Upper lobe of left lung (tissue), 6 donors: ENCODE measurements at regions not wholly inside any gene's neighbourhood (a gene's known extent, or its start where the extent isn't known, plus 50 kb on each side); places are given as distances from the start of the nearest gene placed in this dataset.

Source experiments
- ATAC-seq, 2 donors: fragments of 200-7000 bp; cut with Tn5 transposase; one replicate each; pipeline ENCODE4 v1.9.1; 2022; ENCODE audit warnings: mild to moderate bottlenecking in 2 of 2, moderate library complexity in 2 of 2; ENCODE audit not compliant: low FRiP score in 2 of 2
- DNase-seq, 2 donors: peaks; one replicate each; pipeline ENCODE4 v3.0.0-alpha.2; 2019 to 2020
- H3K27ac ChIP-seq, 4 donors: fragments of 200-600 bp; sonication (generic); one replicate each; pipeline ENCODE4 v1.5.1; 2016 to 2019
- H3K27me3 ChIP-seq, 4 donors: fragments of 200-600 bp; sonication (generic); one replicate each; pipeline ENCODE4 v1.5.1; 2017 to 2019
- H3K36me3 ChIP-seq, 4 donors: fragments of 200-600 bp; sonication (generic); one replicate each; pipeline ENCODE4 v1.5.1; 2016 to 2019
- H3K4me1 ChIP-seq, 4 donors: fragments of 200-600 bp; sonication (generic); one replicate each; pipeline ENCODE4 v1.5.1; 2018 to 2019
- H3K4me3 ChIP-seq, 4 donors: fragments of 200-600 bp; sonication (generic); one replicate each; pipeline ENCODE4 v1.5.1; 2017 to 2019; ENCODE audit warnings: mild to moderate bottlenecking in 2 of 4, moderate library complexity in 1 of 4
- H3K9me3 ChIP-seq, 4 donors: fragments of 200-600 bp; sonication (generic); one replicate each; pipeline ENCODE4 v1.5.1; 2018 to 2019
- EP300 ChIP-seq, 4 donors: sonication (generic); formaldehyde crosslinking; IDR thresholded peaks; one replicate each; pipeline ENCODE4 v1.5.1; 2017; ENCODE audit warnings: antibody characterized with exemption in 4 of 4, control low read depth in 2 of 4
- POLR2A ChIP-seq, 4 donors: fragments of 450-650 bp; IDR thresholded peaks; one replicate each; pipeline ENCODE4 v1.5.1; 2016 to 2017; ENCODE audit warnings: antibody characterized with exemption in 4 of 4, mild to moderate bottlenecking in 2 of 4
- POLR2AphosphoS5 ChIP-seq, 2 donors: sonication (generic); formaldehyde crosslinking; IDR thresholded peaks; one replicate each; pipeline ENCODE4 v1.5.1; 2017; ENCODE audit warnings: antibody characterized with exemption in 2 of 2
- WGBS, 2 donors: methylation state at CpG; one replicate each; pipeline ENCODE4 v1.1.5; 2017 to 2018; 5-methylcytosine and 5-hydroxymethylcytosine counted together
- TF ChIP-seq, protein P1 (sequence below), 6 experiments: fragments of 450-650 bp in 4 of 6; fragments of 200-600 bp in 2 of 6; sonication (generic) in 2 of 6; IDR thresholded peaks; one replicate each; pipeline ENCODE4 v1.5.1; 2016 to 2019; ENCODE audit warnings: antibody characterized with exemption in 6 of 6
- donor health status: DM: no; HTN: no; CAD: no; lungs with moderate emphysema.
- donor health status: DM: no; HTN: yes; CAD: no; lungs with severe emphysema.

DNA sequence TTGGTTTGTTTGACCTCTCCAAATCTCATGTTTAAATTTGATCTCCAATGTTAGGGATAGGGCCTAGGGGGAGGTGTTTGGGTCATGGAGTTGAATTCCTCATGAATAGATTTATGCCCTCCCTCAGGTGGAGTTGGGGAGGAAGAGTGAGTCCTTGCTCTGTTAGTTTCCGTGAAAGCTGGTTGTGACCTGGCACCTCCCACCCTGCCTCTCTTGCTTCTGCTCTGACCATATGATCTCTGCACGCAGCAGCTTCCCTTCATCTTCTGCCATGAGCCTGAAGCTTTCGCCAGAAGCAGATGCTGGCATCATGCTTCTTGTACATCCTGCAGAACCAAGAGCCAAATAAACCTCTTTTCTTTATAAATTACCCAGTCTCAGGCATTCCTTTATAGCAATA is 231.6 kb upstream of the ERBB4 start:
- H3K36me3 ChIP-seq, result no peaks in the 10 kb centered on the region
- H3K27me3 ChIP-seq, result no peaks in the 10 kb centered on the region
- TF ChIP-seq, protein P1, sequence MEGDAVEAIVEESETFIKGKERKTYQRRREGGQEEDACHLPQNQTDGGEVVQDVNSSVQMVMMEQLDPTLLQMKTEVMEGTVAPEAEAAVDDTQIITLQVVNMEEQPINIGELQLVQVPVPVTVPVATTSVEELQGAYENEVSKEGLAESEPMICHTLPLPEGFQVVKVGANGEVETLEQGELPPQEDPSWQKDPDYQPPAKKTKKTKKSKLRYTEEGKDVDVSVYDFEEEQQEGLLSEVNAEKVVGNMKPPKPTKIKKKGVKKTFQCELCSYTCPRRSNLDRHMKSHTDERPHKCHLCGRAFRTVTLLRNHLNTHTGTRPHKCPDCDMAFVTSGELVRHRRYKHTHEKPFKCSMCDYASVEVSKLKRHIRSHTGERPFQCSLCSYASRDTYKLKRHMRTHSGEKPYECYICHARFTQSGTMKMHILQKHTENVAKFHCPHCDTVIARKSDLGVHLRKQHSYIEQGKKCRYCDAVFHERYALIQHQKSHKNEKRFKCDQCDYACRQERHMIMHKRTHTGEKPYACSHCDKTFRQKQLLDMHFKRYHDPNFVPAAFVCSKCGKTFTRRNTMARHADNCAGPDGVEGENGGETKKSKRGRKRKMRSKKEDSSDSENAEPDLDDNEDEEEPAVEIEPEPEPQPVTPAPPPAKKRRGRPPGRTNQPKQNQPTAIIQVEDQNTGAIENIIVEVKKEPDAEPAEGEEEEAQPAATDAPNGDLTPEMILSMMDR (IDR thresholded peaks at IDR 0.05), result no peak
- TF ChIP-seq EP300 (IDR thresholded peaks at IDR 0.05) (no peak), POLR2AphosphoS5 (IDR thresholded peaks at IDR 0.05) (no peak)
- no peak for DNase-seq
- no peak overlapping the region for H3K27ac ChIP-seq
- no peaks in the 10 kb centered on the region for H3K9me3 ChIP-seq
- H3K4me3 ChIP-seq, result no peak overlapping the region
- no peaks in the 10 kb centered on the region for H3K4me1 ChIP-seq
- ATAC-seq, result no peak
- 60 to 66% methylated on average over 3 of the region's 3 CpGs for WGBS, 2 donors

DNA sequence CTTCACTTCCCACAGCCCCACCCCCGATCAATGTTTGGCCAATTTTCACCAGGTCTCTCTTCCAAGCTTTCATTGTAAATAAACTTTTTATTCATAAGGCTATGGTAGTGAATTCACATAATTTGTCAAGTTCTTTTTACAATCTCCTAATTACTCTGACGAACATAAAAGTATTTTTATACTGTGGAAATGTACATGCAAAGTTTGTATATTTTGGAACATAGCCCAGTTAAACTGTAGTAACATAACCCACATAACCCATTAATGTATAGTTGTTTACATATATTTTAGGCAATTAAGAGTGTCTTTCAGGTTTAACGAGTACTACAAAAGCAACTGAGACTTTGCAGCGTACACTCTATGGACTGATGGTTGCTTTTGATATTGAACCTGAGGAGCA is 228.3 kb upstream of the ERBB4 start:
- Histone ChIP-seq H3K36me3 (no peaks in the 10 kb centered on the region), H3K9me3 (no peaks in the 10 kb centered on the region), H3K4me1 (no peaks in the 10 kb centered on the region), H3K27me3 (no peaks in the 10 kb centered on the region), H3K4me3 (no peak overlapping the region), H3K27ac (no peak overlapping the region)
- no peak for TF ChIP-seq POLR2A (IDR thresholded peaks at IDR 0.05)
- no peak for TF ChIP-seq POLR2AphosphoS5 (IDR thresholded peaks at IDR 0.05)
- TF ChIP-seq, protein P1 (IDR thresholded peaks at IDR 0.05), result no peak
- no peak for TF ChIP-seq EP300 (IDR thresholded peaks at IDR 0.05)
- DNase-seq (no peak), ATAC-seq (no peak)
- 56 to 58% methylated on average over 4 of the region's 4 CpGs for WGBS, 2 donors

DNA sequence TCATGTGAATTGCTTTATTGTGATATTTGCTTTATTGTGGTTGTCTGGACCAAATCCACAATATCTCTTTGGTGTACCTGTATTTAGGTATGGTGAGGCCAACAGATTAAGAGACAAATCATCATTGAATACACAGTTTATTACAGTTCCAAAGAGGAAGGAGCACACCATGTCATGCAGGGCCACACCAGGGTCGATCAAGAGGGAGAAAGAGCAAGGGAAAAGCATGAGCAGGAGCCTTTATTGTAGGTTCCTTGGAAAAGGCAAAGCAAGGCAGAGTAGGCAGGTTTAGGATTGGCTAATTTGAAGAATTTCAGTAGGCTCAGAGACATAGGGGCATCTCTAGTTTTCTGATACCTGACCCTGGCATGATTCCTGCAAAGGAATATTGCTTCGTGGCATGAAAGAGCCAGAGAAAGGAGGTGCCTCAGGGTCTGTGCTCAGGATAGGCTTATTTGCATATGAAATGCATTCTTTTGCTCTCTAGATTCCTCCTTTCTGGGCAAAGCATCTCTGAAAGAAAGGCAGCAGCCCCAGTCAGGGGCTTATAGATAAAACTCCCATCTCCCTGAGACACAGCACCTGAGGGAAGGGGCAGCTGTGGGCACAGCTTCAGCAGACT is 214.2 kb upstream of the ERBB4 start:
- peaks cover 0 to 17% (median 4%) of the 10 kb centered on the region in 4 donors for H3K9me3 ChIP-seq
- no peak overlapping the region for H3K4me3 ChIP-seq
- H3K27me3 ChIP-seq, result no peaks in the 10 kb centered on the region
- no peaks in the 10 kb centered on the region for H3K36me3 ChIP-seq
- no peak overlapping the region for H3K27ac ChIP-seq
- no peaks in the 10 kb centered on the region for H3K4me1 ChIP-seq
- no peak for TF ChIP-seq POLR2AphosphoS5 (IDR thresholded peaks at IDR 0.05)
- TF ChIP-seq EP300 (IDR thresholded peaks at IDR 0.05), result no peak
- TF ChIP-seq, protein P1 (IDR thresholded peaks at IDR 0.05), result no peak
- no peak for TF ChIP-seq POLR2A (IDR thresholded peaks at IDR 0.05)
- WGBS, 2 donors, result 59 to 71% methylated on average over 2 of the region's 2 CpGs
- DNase-seq, result no peak
- no peak for ATAC-seq

DNA sequence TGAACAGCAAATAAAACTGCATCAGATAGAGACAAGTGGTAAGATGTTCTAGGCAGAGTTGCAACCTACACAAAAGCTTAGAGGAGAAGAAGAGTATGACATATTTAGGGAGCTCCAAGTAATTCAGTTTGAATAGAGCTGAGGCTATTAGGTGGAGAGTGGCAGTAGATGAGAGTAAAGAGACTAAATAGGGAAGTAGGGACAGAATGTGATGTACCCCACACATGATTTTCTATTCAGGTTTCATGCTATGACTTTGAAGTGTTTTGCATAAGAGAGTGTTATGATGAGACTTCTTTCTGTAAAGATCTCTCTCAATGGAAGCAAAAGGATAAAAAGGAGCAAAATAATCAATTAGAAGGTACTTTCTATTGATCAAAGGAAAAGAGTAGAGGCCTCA is 206.8 kb upstream of the ERBB4 start:
- H3K4me3 ChIP-seq, result no peak overlapping the region
- DNase-seq, result no peak

More for the DNA sequence above, 206.8 kb upstream of the ERBB4 start:
- Histone ChIP-seq H3K36me3 (no peaks in the 10 kb centered on the region), H3K27me3 (no peaks in the 10 kb centered on the region), H3K9me3 (no peaks in the 10 kb centered on the region), H3K4me1 (no peaks in the 10 kb centered on the region), H3K27ac (no peak overlapping the region)
- no peak for ATAC-seq
- TF ChIP-seq POLR2AphosphoS5 (IDR thresholded peaks at IDR 0.05), result no peak
- TF ChIP-seq, protein P1 (IDR thresholded peaks at IDR 0.05), result no peak
- no peak for TF ChIP-seq EP300 (IDR thresholded peaks at IDR 0.05)
- TF ChIP-seq POLR2A (IDR thresholded peaks at IDR 0.05), result no peak
